Body of pancreas (tissue), 4 donors: ENCODE measurements at regions not wholly inside any gene's neighbourhood (a gene's known extent, or its start where the extent isn't known, plus 50 kb on each side); places are given as distances from the start of the nearest gene placed in this dataset.

ENCODE experiments used
- POLR2A ChIP-seq, 3 donors: fragments of 450-650 bp; IDR thresholded peaks; one replicate each; pipeline ENCODE4 v1.6.1; 2016; ENCODE audit warnings: antibody characterized with exemption in 3 of 3, mild to moderate bottlenecking in 2 of 3
- TF ChIP-seq, protein P1 (sequence below), 7 experiments: fragments of 450-650 bp in 4 of 7; fragments of 200-600 bp in 3 of 7; sonication (generic) in 3 of 7; IDR thresholded peaks; one replicate each; pipeline ENCODE4 v1.5.1; 2016 to 2019; ENCODE audit warnings: antibody characterized with exemption in 7 of 7

GRCh38 chr6:114650891-114651290 lies 308.1 kb upstream of the HS3ST5 start:
- TF ChIP-seq, protein P1, sequence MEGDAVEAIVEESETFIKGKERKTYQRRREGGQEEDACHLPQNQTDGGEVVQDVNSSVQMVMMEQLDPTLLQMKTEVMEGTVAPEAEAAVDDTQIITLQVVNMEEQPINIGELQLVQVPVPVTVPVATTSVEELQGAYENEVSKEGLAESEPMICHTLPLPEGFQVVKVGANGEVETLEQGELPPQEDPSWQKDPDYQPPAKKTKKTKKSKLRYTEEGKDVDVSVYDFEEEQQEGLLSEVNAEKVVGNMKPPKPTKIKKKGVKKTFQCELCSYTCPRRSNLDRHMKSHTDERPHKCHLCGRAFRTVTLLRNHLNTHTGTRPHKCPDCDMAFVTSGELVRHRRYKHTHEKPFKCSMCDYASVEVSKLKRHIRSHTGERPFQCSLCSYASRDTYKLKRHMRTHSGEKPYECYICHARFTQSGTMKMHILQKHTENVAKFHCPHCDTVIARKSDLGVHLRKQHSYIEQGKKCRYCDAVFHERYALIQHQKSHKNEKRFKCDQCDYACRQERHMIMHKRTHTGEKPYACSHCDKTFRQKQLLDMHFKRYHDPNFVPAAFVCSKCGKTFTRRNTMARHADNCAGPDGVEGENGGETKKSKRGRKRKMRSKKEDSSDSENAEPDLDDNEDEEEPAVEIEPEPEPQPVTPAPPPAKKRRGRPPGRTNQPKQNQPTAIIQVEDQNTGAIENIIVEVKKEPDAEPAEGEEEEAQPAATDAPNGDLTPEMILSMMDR (IDR thresholded peaks at IDR 0.05): no peak
- no peak for TF ChIP-seq POLR2A (IDR thresholded peaks at IDR 0.05)
